Adrenal gland (tissue), 9 donors: ENCODE measurements at regions not wholly inside any gene's neighbourhood (a gene's known extent, or its start where the extent isn't known, plus 50 kb on each side); places are given as distances from the start of the nearest gene placed in this dataset.

Experiments
- DNase-seq, 7 donors: peaks; one replicate each; pipeline ENCODE4 v3.0.0-alpha.2; 2019 to 2020
- H3K27ac ChIP-seq, 5 donors: fragments of 200-600 bp; sonication (generic) in 4 of 5; 1 replicate in 3 of 5; 2 replicates in 2 of 5; pipeline versions ENCODE4 v1.5.1 to v1.8.0; 2016 to 2020; ENCODE audit warnings: mild to moderate bottlenecking in 1 of 5
- H3K27me3 ChIP-seq: fragments of 200-600 bp; 2 replicates; pipeline ENCODE4 v1.8.0; 2021
- H3K36me3 ChIP-seq, 2 donors: fragments of 200-600 bp; replicated peaks in 1 of 2; 1 replicate in 1 of 2; 2 replicates in 1 of 2; pipeline versions ENCODE4 v1.5.1 to v1.8.0; 2018 to 2022
- H3K4me1 ChIP-seq, 2 donors: fragments of 200-600 bp; replicated peaks in 1 of 2; 1 replicate in 1 of 2; 2 replicates in 1 of 2; pipeline versions ENCODE4 v1.5.1 to v1.8.0; 2018 to 2021
- H3K4me3 ChIP-seq, 4 donors: fragments of 200-600 bp; sonication (generic) in 3 of 4; one replicate each; pipeline ENCODE4 v1.5.1; 2016 to 2018
- H3K9me3 ChIP-seq, 3 donors: fragments of 200-600 bp; sonication (generic) in 1 of 3; replicated peaks in 1 of 3; 1 replicate in 2 of 3; 2 replicates in 1 of 3; pipeline versions ENCODE4 v1.5.1 to v1.8.0; 2016 to 2021
- POLR2A ChIP-seq, 2 donors: fragments of 450-650 bp; IDR thresholded peaks; one replicate each; pipeline ENCODE4 v1.6.1; 2017; ENCODE audit warnings: antibody characterized with exemption in 2 of 2, mild to moderate bottlenecking in 2 of 2, moderate library complexity in 1 of 2
- WGBS, 4 donors: extraction: QIAGEN DNeasy Blood & Tissue Kit in 2 of 4; methylation state at CpG; one replicate each; pipeline versions ENCODE4 v1.1.5 to v1.1.7; 2013 to 2017; 5-methylcytosine and 5-hydroxymethylcytosine counted together
- intact Hi-C, 2 donors: fragments of 100-400 bp; cut with DNase I; formaldehyde crosslinking; loops; one replicate each; pipeline versions ENCODE4 v1.14.1 to v1.15.0; 2022 to 2023
- TF ChIP-seq, protein P1 (sequence below), 6 experiments: fragments of 450-650 bp in 4 of 6; fragments of 200-600 bp in 2 of 6; sonication (generic) in 1 of 6; IDR thresholded peaks; 1 replicate in 5 of 6; 2 replicates in 1 of 6; pipeline versions ENCODE4 v1.5.1 to v1.8.0; 2016 to 2021; ENCODE audit warnings: antibody characterized with exemption in 6 of 6, mild to moderate bottlenecking in 2 of 6, moderate library complexity in 1 of 6
- donor health status: healthy with polysubstance abuse.
- donor health status: Bipolar disorder and iron deficiency.
- donor health status: DM: yes; HTN: yes; CAD: no.
- donor health status: DM: no; HTN: no; CAD: no.
- donor health status: DM: no; HTN: no; CAD: no.

GRCh38 chr3:31263897-31264296 is 268.8 kb upstream of the STT3B start:
- H3K4me1 ChIP-seq = no peaks in the 10 kb centered on the region
- no peaks in the 10 kb centered on the region for H3K36me3 ChIP-seq
- TF ChIP-seq, protein P1, sequence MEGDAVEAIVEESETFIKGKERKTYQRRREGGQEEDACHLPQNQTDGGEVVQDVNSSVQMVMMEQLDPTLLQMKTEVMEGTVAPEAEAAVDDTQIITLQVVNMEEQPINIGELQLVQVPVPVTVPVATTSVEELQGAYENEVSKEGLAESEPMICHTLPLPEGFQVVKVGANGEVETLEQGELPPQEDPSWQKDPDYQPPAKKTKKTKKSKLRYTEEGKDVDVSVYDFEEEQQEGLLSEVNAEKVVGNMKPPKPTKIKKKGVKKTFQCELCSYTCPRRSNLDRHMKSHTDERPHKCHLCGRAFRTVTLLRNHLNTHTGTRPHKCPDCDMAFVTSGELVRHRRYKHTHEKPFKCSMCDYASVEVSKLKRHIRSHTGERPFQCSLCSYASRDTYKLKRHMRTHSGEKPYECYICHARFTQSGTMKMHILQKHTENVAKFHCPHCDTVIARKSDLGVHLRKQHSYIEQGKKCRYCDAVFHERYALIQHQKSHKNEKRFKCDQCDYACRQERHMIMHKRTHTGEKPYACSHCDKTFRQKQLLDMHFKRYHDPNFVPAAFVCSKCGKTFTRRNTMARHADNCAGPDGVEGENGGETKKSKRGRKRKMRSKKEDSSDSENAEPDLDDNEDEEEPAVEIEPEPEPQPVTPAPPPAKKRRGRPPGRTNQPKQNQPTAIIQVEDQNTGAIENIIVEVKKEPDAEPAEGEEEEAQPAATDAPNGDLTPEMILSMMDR (IDR thresholded peaks at IDR 0.05) = no peak
- no peak for TF ChIP-seq POLR2A (IDR thresholded peaks at IDR 0.05)
- WGBS, 4 donors = 58 to 73% (median 67%) methylated on average over 1 of the region's 1 CpG
- no peak for DNase-seq
- intact Hi-C loops = no loop called here
- H3K9me3 ChIP-seq = no peaks in the 10 kb centered on the region
- H3K27me3 ChIP-seq = no peaks in the 10 kb centered on the region
- H3K27ac ChIP-seq = no peak overlapping the region
- no peak overlapping the region for H3K4me3 ChIP-seq

GRCh38 chr3:31265646-31266428 is 266.9 kb upstream of the STT3B start:
- H3K27me3 ChIP-seq = no peaks in the 10 kb centered on the region
- H3K9me3 ChIP-seq = no peaks in the 10 kb centered on the region
- WGBS, 4 donors = 75 to 87% (median 79%) methylated on average over 5 of the region's 5 CpGs
- no peaks in the 10 kb centered on the region for H3K36me3 ChIP-seq
- DNase-seq = no peak
- TF ChIP-seq POLR2A (IDR thresholded peaks at IDR 0.05) = no peak
- TF ChIP-seq, protein P1 (IDR thresholded peaks at IDR 0.05) = no peak
- H3K4me3 ChIP-seq = no peak overlapping the region
- intact Hi-C loops = no loop called here
- no peaks in the 10 kb centered on the region for H3K4me1 ChIP-seq
- H3K27ac ChIP-seq = no peak overlapping the region

- Histone ChIP-seq H3K4me3 (no peak overlapping the region), H3K27me3 (no peaks in the 10 kb centered on the region), H3K27ac (no peak overlapping the region), H3K36me3 (no peaks in the 10 kb centered on the region), H3K4me1 (peaks cover 0 to under 1% of the 10 kb centered on the region in 2 donors), H3K9me3 (no peaks in the 10 kb centered on the region)
- no peak for DNase-seq
- intact Hi-C loops = no loop called here
- TF ChIP-seq POLR2A (IDR thresholded peaks at IDR 0.05) = no peak
- TF ChIP-seq, protein P1 (IDR thresholded peaks at IDR 0.05) = no peak
- 80 to 88% (median 81%) methylated on average over 7 of the region's 7 CpGs for WGBS, 4 donors
Measured at GRCh38 chr3:31268868-31269267, 263.9 kb upstream of the STT3B start.

GRCh38 chr3:31270010-31270409 is 262.7 kb upstream of the STT3B start:
- Histone ChIP-seq H3K36me3 (no peaks in the 10 kb centered on the region), H3K27ac (no peak overlapping the region), H3K4me3 (no peak overlapping the region), H3K27me3 (no peaks in the 10 kb centered on the region), H3K9me3 (no peaks in the 10 kb centered on the region), H3K4me1 (peaks cover 6 to 11% of the 10 kb centered on the region in 2 donors)
- TF ChIP-seq POLR2A (IDR thresholded peaks at IDR 0.05) = no peak
- intact Hi-C loops = no loop called here
- DNase-seq = no peak
